ENCODE measurements at regions not wholly inside any gene's neighbourhood (a gene's known extent, or its start where the extent isn't known, plus 50 kb on each side); places are given as distances from the start of the nearest gene placed in this dataset.
"Not testable (repeated sequence)": the region's sequence is repeated elsewhere in the genome, so short reads cannot be mapped to it uniquely, and the experiment has no call there.

- Mint-ChIP-seq H3K4me3 (no peak overlapping the region), H3K36me3 (no peaks in the 10 kb centered on the region), H3K27ac (no peak overlapping the region), H3K4me1 (no peaks in the 10 kb centered on the region), H3K9me3 (peaks cover 0 to 2% (median 0%) of the 10 kb centered on the region in 7 donors), H3K27me3 (no peaks in the 10 kb centered on the region)
- H3K36me3 ChIP-seq (ENCODE audit: control insufficient read depth, insufficient read depth, low read length) = no peaks in the 10 kb centered on the region
- H3K4me1 ChIP-seq (ENCODE audit: control insufficient read depth, insufficient read depth, low read length, poor library complexity, severe bottlenecking) = no peaks in the 10 kb centered on the region
- H3K27ac ChIP-seq (ENCODE audit: insufficient read depth, low read length, poor library complexity, severe bottlenecking) = no peak overlapping the region
- ATAC-seq (ENCODE audit: low read depth in 2 of 2) (no peak), DNase-seq (no peak)
- peaks cover 1% of the 10 kb centered on the region for H3K27me3 ChIP-seq (ENCODE audit: control insufficient read depth, insufficient read depth, low read length)
- no peak overlapping the region for H3K4me3 ChIP-seq (ENCODE audit: low read depth, low read length)
- H3K9me3 ChIP-seq (ENCODE audit: control insufficient read depth in 2 of 2, low read length in 2 of 2) = no peaks in the 10 kb centered on the region
These were observed 519.8 kb downstream of the PTPRU start for GRCh38 chr1:29756085-29756484.

- not testable (repeated sequence) for H3K27ac Mint-ChIP-seq; H3K4me1 ChIP-seq (ENCODE audit: control insufficient read depth, insufficient read depth, low read length, poor library complexity, severe bottlenecking); H3K36me3 ChIP-seq (ENCODE audit: control insufficient read depth, insufficient read depth, low read length); H3K27ac ChIP-seq (ENCODE audit: insufficient read depth, low read length, poor library complexity, severe bottlenecking); H3K27me3 ChIP-seq (ENCODE audit: control insufficient read depth, insufficient read depth, low read length); DNase-seq; H3K4me3 ChIP-seq (ENCODE audit: low read depth, low read length); H3K36me3 Mint-ChIP-seq; H3K9me3 Mint-ChIP-seq; H3K4me3 Mint-ChIP-seq; ATAC-seq (ENCODE audit: low read depth in 2 of 2); H3K9me3 ChIP-seq (ENCODE audit: control insufficient read depth in 2 of 2, low read length in 2 of 2); H3K27me3 Mint-ChIP-seq; H3K4me1 Mint-ChIP-seq
These were observed 519.2 kb downstream of the PTPRU start for GRCh38 chr1:29755412-29756015.

GRCh38 chr1:29754573-29755375, 518.5 kb downstream of the PTPRU start:
- H3K4me1 Mint-ChIP-seq = no peaks in the 10 kb centered on the region
- Histone ChIP-seq H3K4me3 (ENCODE audit: low read depth, low read length) (no peak overlapping the region), H3K4me1 (ENCODE audit: control insufficient read depth, insufficient read depth, low read length, poor library complexity, severe bottlenecking) (no peaks in the 10 kb centered on the region), H3K27me3 (ENCODE audit: control insufficient read depth, insufficient read depth, low read length) (peaks cover 1% of the 10 kb centered on the region), H3K27ac (ENCODE audit: insufficient read depth, low read length, poor library complexity, severe bottlenecking) (no peak overlapping the region), H3K9me3 (ENCODE audit: control insufficient read depth in 2 of 2, low read length in 2 of 2) (no peaks in the 10 kb centered on the region), H3K36me3 (ENCODE audit: control insufficient read depth, insufficient read depth, low read length) (no peaks in the 10 kb centered on the region)
- H3K36me3 Mint-ChIP-seq = no peaks in the 10 kb centered on the region
- H3K4me3 Mint-ChIP-seq = no peak overlapping the region
- no peaks in the 10 kb centered on the region for H3K27me3 Mint-ChIP-seq
- no peak overlapping the region for H3K27ac Mint-ChIP-seq
- ATAC-seq (ENCODE audit: low read depth in 2 of 2) (no peak), DNase-seq (no peak)
- H3K9me3 Mint-ChIP-seq = no peaks in the 10 kb centered on the region

GRCh38 chr1:29753771-29754572, 517.6 kb downstream of the PTPRU start:
- no peaks in the 10 kb centered on the region for H3K9me3 ChIP-seq (ENCODE audit: control insufficient read depth in 2 of 2, low read length in 2 of 2)
- H3K27me3 Mint-ChIP-seq = no peaks in the 10 kb centered on the region
- no peak overlapping the region for H3K27ac ChIP-seq (ENCODE audit: insufficient read depth, low read length, poor library complexity, severe bottlenecking)
- no peak for ATAC-seq (ENCODE audit: low read depth in 2 of 2)
- H3K27ac Mint-ChIP-seq = no peak overlapping the region
- peaks cover 1% of the 10 kb centered on the region for H3K27me3 ChIP-seq (ENCODE audit: control insufficient read depth, insufficient read depth, low read length)
- no peaks in the 10 kb centered on the region for H3K36me3 Mint-ChIP-seq
- no peaks in the 10 kb centered on the region for H3K4me1 ChIP-seq (ENCODE audit: control insufficient read depth, insufficient read depth, low read length, poor library complexity, severe bottlenecking)
- no peak overlapping the region for H3K4me3 Mint-ChIP-seq
- no peaks in the 10 kb centered on the region for H3K36me3 ChIP-seq (ENCODE audit: control insufficient read depth, insufficient read depth, low read length)
- no peaks in the 10 kb centered on the region for H3K4me1 Mint-ChIP-seq
- H3K4me3 ChIP-seq (ENCODE audit: low read depth, low read length) = no peak overlapping the region
- no peak for DNase-seq
- no peaks in the 10 kb centered on the region for H3K9me3 Mint-ChIP-seq

GRCh38 chr1:29753244-29753643, 516.9 kb downstream of the PTPRU start:
- Mint-ChIP-seq H3K27me3 (no peaks in the 10 kb centered on the region), H3K27ac (no peak overlapping the region), H3K36me3 (no peaks in the 10 kb centered on the region), H3K9me3 (no peaks in the 10 kb centered on the region), H3K4me1 (no peaks in the 10 kb centered on the region), H3K4me3 (no peak overlapping the region)
- no peaks in the 10 kb centered on the region for H3K36me3 ChIP-seq (ENCODE audit: control insufficient read depth, insufficient read depth, low read length)
- H3K4me1 ChIP-seq (ENCODE audit: control insufficient read depth, insufficient read depth, low read length, poor library complexity, severe bottlenecking) = no peaks in the 10 kb centered on the region
- peaks cover 1% of the 10 kb centered on the region for H3K27me3 ChIP-seq (ENCODE audit: control insufficient read depth, insufficient read depth, low read length)
- no peak overlapping the region for H3K27ac ChIP-seq (ENCODE audit: insufficient read depth, low read length, poor library complexity, severe bottlenecking)
- ATAC-seq (ENCODE audit: low read depth in 2 of 2) = no peak
- no peak for DNase-seq
- H3K9me3 ChIP-seq (ENCODE audit: control insufficient read depth in 2 of 2, low read length in 2 of 2) = no peaks in the 10 kb centered on the region
- no peak overlapping the region for H3K4me3 ChIP-seq (ENCODE audit: low read depth, low read length)

- H3K4me1 Mint-ChIP-seq = no peaks in the 10 kb centered on the region
- H3K36me3 ChIP-seq (ENCODE audit: control insufficient read depth, insufficient read depth, low read length) = no peaks in the 10 kb centered on the region
- no peak overlapping the region for H3K4me3 Mint-ChIP-seq
- ATAC-seq (ENCODE audit: low read depth in 2 of 2) (no peak), DNase-seq (no peak)
- no peaks in the 10 kb centered on the region for H3K9me3 Mint-ChIP-seq
- H3K27ac ChIP-seq (ENCODE audit: insufficient read depth, low read length, poor library complexity, severe bottlenecking) = no peak overlapping the region
- peaks cover 1% of the 10 kb centered on the region for H3K27me3 ChIP-seq (ENCODE audit: control insufficient read depth, insufficient read depth, low read length)
- H3K4me1 ChIP-seq (ENCODE audit: control insufficient read depth, insufficient read depth, low read length, poor library complexity, severe bottlenecking) = no peaks in the 10 kb centered on the region
- no peak overlapping the region for H3K27ac Mint-ChIP-seq
- H3K9me3 ChIP-seq (ENCODE audit: control insufficient read depth in 2 of 2, low read length in 2 of 2) = no peaks in the 10 kb centered on the region
- no peak overlapping the region for H3K4me3 ChIP-seq (ENCODE audit: low read depth, low read length)
- no peaks in the 10 kb centered on the region for H3K27me3 Mint-ChIP-seq
- no peaks in the 10 kb centered on the region for H3K36me3 Mint-ChIP-seq
These were observed 515.8 kb downstream of the PTPRU start for GRCh38 chr1:29752141-29752540.

- H3K4me3 Mint-ChIP-seq = no peak overlapping the region
- DNase-seq (no peak), ATAC-seq (ENCODE audit: low read depth in 2 of 2) (no peak)
- Histone ChIP-seq H3K4me3 (ENCODE audit: low read depth, low read length) (no peak overlapping the region), H3K27ac (ENCODE audit: insufficient read depth, low read length, poor library complexity, severe bottlenecking) (no peak overlapping the region), H3K9me3 (ENCODE audit: control insufficient read depth in 2 of 2, low read length in 2 of 2) (no peaks in the 10 kb centered on the region), H3K27me3 (ENCODE audit: control insufficient read depth, insufficient read depth, low read length) (peaks cover 1% of the 10 kb centered on the region), H3K36me3 (ENCODE audit: control insufficient read depth, insufficient read depth, low read length) (no peaks in the 10 kb centered on the region), H3K4me1 (ENCODE audit: control insufficient read depth, insufficient read depth, low read length, poor library complexity, severe bottlenecking) (no peaks in the 10 kb centered on the region)
- no peaks in the 10 kb centered on the region for H3K27me3 Mint-ChIP-seq
- H3K9me3 Mint-ChIP-seq = no peaks in the 10 kb centered on the region
- H3K27ac Mint-ChIP-seq = no peak overlapping the region
- H3K4me1 Mint-ChIP-seq = no peaks in the 10 kb centered on the region
- no peaks in the 10 kb centered on the region for H3K36me3 Mint-ChIP-seq
These were observed 513.0 kb downstream of the PTPRU start for GRCh38 chr1:29749024-29749945.
